GM19463 (cell line): ENCODE measurements at regions not wholly inside any gene's neighbourhood (a gene's known extent, or its start where the extent isn't known, plus 50 kb on each side); places are given as distances from the start of the nearest gene placed in this dataset.

ENCODE experiments used
- ATAC-seq: cut with Tn5 transposase; IDR thresholded peaks from one replicate; pipeline ENCODE4 v1.9.1; 2021; ENCODE audit warnings: mild to moderate bottlenecking, moderate library complexity; ENCODE audit not compliant: unreplicated experiment

GRCh38 chr2:147712051-147712450 lies 132.8 kb upstream of the ACVR2A start:
- no peak for ATAC-seq

DNA sequence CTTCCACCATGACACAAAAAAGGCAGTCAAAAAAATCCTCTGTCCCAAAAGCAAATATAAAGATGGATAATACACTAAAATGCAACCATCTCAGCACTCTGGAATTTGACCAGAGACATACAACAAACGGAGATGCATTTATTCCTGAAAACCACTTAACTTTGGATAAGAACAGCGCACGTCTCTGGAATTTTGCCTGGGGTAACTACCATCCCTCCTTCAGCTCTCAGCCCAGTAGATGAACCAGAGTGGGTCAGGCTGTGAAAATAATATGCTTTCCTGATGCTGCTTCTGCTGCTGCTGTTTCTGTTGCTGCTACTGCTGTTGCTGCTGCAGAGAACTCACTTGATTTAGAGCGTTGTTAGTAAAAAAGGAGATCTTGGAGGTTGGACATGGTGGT lies 133.8 kb upstream of the ACVR2A start:
- ATAC-seq, result no peak

DNA sequence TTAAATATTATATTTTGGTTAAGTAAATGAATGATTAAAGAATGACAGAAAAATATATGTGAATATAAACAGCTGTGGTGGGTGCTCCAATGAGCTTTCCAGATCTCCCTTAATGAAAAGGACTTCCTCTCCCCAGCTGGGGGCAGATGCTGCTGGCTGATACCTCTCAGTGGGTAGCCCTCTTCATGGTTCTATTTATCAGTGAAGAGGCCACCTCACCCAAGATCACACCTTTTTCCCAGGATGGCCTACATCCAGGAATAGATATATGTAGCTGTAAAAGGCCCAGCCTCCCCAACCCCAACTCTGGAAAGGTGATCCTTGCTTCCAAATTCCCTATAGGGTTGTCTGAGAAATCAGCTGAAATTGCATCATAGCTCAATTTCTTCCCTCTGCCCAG lies 135.2 kb upstream of the ACVR2A start:
- no peak for ATAC-seq

DNA sequence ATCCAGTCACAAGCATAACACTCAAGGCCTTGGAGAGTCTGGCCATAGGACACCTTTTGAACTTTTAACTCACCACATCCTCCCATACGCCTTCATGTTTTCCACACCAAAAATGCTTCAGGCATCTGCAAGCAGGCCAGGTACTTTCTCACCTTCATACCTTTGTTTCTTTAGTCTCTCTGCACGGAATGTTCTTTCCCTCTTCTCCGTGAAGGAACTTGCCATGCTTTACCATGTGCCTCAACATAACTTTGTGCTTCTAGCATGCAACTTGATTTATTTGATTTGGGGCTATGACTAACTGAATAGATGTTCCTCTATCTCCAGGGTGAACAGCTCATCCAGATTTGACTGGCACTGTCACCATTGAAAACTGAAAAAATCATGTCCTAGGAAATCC lies 141.7 kb upstream of the ACVR2A start:
- no peak for ATAC-seq

- no peak for ATAC-seq
Measured at GRCh38 chr2:147698166-147698565, 146.7 kb upstream of the ACVR2A start.

DNA sequence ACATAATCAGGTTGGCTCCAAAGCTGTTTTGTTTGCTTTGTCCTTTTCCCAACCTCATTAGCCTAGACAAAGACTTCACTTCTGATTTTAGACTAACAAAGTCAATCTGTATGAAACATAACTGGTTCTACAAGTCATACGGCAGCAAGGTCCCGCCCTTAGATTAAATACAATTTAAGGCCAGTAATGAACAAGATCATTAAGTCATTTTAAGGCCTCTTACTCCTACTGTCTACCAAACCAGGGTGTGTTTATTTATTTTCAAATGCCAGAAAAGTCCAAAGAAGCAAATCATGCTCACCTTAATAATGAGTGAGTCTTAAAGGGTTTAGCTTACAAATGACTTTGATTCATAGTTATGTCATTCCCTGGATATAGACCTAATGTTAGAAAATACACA lies 148.4 kb upstream of the ACVR2A start:
- no peak for ATAC-seq

DNA sequence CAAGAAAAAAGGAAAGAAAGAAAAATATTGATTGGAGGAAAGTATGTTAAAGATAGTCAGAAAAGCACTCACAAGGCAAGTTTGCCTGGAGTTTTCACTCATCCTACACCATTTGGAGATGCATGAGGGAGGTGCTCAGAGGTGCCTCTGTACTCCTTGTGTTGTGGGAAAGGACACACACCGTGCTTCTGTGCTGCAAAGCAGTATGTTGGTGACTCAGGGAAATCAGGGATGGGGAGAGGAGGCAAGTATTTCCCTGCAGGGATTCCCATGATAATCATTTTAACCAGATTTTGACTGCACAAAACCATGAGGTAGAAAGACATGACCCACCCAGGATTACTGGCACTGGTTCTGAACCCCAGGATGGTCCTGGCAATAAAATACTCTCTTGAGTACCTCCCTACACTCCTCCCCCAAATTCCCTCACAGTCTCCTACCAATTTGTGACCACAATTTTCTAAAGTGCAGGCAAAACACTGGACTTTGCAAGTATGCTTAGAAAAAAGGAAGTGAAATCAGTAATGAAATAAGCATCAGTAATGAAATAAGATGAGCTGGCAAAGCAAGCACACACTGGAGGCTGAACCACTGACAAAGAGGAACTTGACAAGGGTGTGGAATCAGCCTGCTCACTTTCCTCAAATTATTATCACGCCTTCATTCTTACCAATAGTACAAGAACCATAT lies 155.5 kb upstream of the ACVR2A start:
- ATAC-seq, result peak; percentile 98

DNA sequence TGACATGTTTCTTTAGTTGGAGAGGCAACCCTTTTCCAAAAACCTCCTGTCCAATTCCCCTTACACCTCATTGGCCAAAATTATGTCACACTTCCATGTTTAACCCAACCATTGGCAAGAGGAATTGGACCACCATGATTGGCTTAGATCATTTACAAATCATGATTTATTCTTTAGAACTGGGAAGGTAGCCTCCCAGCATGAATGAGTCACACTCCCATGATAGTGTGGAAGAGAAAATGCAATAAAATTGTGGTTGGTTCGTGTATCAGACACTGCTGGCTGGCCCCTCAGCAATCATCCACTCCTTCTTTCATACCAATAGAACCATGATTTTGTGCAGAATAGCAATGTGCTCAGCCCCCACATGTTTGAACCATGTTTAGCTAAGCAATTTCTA lies 156.6 kb upstream of the ACVR2A start:
- ATAC-seq, result no peak

GRCh38 chr2:147686365-147686764 lies 158.5 kb upstream of the ACVR2A start:
- ATAC-seq, result no peak

DNA sequence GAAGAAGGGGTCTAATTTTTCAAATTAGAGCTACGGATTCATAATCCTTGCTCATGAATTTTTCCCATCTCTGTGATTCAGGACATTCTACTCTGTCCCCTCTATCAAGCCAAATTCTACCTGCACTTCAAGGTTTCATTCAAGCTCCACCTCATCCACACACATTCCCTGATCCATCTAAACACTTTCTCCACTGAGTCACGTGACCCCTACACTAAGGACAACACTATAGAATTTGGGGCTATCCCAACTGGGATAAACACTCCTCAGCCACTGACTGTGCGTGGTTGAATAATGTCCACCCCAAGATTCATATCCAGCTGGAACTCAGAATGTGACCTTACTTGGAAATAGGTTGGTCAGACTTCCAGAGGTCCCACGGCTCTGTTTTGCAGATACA lies 159.9 kb upstream of the ACVR2A start:
- no peak for ATAC-seq

- no peak for ATAC-seq
Measured at GRCh38 chr2:147683380-147683779, 161.4 kb upstream of the ACVR2A start.

DNA sequence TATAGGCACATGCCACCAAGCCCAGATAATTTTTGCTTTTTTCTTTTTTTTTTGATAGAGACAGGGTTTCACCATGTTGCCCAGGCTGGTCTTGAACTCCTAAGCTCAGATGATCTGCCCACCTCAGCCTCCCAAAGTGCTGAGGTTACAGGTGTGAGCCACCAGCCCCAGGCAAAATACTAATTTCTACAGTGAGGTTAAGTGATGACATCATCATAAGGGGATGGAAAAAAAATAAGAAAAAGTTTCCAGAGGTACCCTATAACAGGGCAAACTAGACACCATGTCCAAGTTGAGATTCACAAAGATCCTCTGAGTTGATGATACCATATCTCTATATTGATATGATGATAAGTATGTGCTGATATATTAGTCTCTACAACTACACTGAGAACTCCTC lies 163.7 kb upstream of the ACVR2A start:
- ATAC-seq, result no peak

- ATAC-seq, result no peak
Measured at GRCh38 chr2:147679955-147680531, 164.8 kb upstream of the ACVR2A start.

DNA sequence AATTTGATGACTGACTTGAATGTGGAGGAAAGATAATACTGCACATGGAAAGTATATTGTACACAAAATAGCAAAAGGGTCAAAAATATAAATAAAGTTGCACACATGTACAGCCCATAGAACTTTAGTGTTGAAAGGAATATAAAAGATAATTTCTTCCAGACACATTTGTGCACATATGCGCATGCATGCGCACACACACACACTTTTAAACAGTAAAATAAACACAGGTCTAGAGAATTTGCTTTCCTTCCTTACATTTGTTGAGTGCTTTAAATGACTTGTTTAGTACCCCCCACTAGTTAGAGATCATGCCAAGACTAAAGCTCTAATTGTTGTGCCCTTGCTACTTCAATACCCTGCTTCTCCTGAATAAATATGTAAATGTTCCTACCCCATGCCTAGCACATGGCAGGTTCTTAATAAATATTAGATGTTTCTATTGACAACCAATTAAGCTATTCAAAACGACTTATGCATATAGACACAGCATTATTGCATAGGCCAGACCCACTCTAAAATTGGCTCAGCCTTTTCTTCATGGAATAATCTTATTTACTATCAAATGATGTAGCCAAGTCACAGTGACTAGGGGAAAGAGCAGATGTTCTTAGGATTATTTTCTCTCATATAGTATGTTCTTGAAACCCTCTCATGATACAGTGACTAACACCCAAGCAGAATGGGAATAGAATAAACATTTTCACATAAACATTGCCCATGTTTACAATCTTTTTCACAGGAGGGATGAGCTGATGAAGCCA lies 165.5 kb upstream of the ACVR2A start:
- ATAC-seq, result no peak

DNA sequence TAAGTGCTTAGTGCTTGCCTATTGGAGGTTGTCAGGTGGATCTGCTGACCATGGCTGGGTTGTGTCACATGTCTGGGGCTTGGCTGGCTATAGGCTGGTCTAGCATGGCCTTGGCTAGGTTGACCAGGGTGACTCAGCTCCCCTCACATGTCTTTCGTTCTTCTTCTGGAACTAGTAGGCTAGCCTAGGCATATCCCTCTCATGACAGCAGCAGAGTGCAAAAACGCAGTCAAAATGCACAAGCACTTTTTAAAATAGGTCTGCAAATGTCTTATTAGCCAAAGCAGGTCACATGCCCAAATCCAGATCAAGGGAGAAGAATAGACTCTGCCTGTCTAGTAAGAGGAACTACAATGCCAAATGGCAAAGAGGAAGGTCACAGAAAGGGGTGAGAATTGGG lies 179.7 kb upstream of the ACVR2A start:
- no peak for ATAC-seq

DNA sequence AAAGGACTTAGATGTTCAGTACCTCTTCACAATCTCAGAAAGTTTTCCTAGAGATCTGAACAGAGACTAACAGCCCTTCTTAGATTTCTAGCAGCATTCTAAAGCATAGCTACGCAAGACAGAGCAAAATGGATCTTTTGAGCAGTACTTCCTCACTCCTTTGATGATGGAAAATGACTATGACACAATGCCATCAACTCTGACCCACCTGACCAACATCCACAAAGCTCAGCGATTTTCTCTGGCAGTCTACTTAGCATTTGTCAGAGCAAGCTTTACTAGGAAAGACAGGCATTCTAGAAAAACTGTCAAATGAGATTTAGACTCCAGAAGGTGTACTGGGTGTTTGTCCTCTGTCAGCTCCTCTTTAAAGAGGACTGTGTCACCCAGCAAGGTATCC lies 180.9 kb upstream of the ACVR2A start:
- ATAC-seq, result peak; percentile 27

DNA sequence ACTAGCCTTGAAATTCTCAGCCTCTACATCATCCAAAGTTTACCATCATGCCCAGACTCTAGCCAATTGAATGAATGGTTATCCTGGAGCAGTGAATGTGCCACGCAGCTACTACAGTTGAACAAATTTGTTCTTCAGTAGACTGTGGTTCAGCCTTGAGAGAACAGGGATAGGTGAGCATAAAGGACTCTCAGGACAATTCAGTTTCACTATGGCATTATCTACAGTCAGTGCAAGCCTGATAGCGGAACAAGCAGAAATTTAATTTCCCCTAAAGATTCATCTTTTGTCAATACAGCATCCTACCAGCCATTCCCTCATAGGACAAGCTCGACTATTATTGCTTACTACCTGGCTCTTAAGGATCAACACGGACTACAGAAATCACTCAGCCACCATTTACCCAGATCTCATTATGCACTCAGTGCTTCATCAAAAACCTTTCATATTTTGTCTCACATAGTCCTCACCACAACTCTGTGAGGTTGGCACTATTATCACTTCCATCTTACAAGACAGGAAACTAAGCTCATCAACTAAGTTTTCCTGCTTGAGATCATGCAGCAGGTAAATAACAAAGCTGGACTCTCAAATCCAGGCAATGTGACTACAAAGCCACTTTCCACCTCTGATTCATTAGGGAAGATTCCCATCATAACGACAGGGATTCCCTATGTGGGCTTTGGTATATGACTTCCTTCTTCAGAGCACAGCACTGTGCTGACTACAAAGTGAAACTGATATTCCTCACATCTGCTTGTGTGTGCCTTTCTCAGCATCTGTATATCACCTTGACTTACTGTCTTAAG lies 181.5 kb upstream of the ACVR2A start:
- ATAC-seq, result peak; percentile 87

DNA sequence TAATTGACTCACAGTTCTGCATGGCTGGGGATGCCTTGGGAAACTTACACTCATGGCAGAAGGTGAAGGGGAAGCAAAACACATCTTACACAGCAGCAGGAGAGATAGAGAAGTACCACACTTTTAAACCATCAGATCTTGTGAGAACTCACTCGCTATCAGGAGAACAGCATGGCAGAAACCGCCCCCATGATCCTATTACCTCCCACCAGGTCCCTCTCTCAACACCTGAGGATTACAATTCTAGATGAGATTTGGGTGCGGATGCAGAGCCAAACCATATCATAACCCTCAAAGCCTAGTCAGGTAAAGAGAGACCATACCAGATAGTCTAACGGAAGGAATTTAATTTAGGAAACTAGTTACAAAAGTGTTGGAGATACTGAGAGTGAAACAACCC lies 182.6 kb upstream of the ACVR2A start:
- ATAC-seq, result no peak

DNA sequence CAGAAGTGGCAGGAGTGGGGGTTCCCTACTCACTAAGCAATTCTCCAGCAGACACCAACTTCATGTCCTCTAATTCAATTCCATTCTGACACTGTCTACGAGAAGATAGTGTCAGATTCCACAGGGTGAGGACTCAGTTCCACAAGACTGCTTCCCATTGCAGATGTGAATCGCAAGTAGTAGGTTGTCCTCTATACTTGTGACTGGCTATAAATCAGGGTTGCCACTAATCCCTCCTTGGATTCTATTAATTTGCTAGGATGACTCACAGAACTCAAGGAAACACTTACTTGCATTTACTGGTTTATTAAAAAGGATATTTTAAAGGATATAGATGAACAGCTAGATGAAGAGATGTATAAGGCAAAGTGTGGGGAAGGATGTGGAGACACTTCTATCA lies 184.1 kb upstream of the ACVR2A start:
- no peak for ATAC-seq

DNA sequence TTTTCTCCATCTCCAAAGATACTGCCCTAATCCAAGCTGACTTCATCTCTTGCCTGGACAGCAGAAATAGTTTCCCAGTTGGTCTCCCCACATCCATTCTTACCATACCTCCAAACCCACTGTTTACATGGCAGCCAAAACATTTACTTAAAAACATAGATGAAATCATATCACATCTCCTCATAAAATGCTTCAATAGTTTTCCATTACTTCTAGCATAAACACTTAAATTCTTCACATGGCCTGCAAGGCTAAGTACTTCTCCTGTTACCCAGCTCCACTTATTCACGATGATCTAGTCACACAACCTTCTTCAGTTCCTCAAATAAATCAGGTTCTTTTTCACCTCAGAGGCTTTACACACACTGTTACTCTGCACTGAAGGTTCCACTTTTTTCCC lies 185.8 kb upstream of the ACVR2A start:
- no peak for ATAC-seq
